ENCODE measurements at regions not wholly inside any gene's neighbourhood (a gene's known extent, or its start where the extent isn't known, plus 50 kb on each side); places are given as distances from the start of the nearest gene placed in this dataset.

DNA sequence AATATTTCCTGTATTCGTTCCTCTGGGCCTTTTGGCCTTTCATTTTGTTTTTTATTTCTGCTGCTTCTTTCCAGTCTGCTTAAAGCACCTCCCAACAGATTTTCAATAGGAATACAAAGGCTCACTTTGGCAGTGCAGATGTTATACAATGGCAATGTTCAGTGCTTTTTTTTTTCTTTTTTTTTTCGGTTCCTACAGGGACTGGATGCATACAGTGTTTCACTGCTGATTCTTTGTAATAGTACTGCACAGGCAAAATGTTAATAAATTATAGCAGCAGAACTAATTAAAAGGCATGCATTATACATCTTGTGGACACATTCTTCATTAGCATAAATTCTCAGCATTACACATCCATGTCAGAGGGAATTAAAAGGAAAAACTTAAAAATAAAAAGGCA is 356.6 kb upstream of the C9orf72 start:
- Histone ChIP-seq H2AK9ac (replicated peaks; ENCODE audit: low read depth, low read length, poor library complexity) (no peak overlapping the region), H3K9me3 (ENCODE audit: control insufficient read depth, insufficient read depth, low read length) (no peaks in the 10 kb centered on the region), H4K91ac (ENCODE audit: insufficient read depth, low read depth, low read length) (no peak overlapping the region), H2AK5ac (ENCODE audit: low read depth, low read length) (no peak overlapping the region), H3K79me1 (ENCODE audit: low read depth in 1 of 2, low read length in 2 of 2) (no peaks in the 10 kb centered on the region), H3K9ac (ENCODE audit: low read depth, low read length) (no peak overlapping the region), H3K27ac (ENCODE audit: insufficient read depth, low read length) (no peak overlapping the region), H3K56ac (ENCODE audit: extremely low read depth, insufficient read depth, low read length) (no peak overlapping the region), H4K5ac (ENCODE audit: low read depth, low read length) (no peak overlapping the region), H2BK5ac (ENCODE audit: low read depth, low read length, poor library complexity, severe bottlenecking) (no peak overlapping the region), H3K23ac (ENCODE audit: low read depth, low read length) (no peak overlapping the region), H3K36me3 (ENCODE audit: control insufficient read depth, insufficient read depth, low read length) (no peaks in the 10 kb centered on the region), H2AFZ (replicated peaks; ENCODE audit: low read length, poor library complexity) (no peak overlapping the region), H3K4me2 (ENCODE audit: low read depth, low read length) (no peak overlapping the region), H3K4ac (ENCODE audit: low read depth, low read length) (no peak overlapping the region), H3K4me1 (ENCODE audit: control insufficient read depth, insufficient read depth, low read length) (no peaks in the 10 kb centered on the region), H4K20me1 (ENCODE audit: insufficient read depth, low read length) (no peaks in the 10 kb centered on the region), H4K8ac (ENCODE audit: low read depth in 2 of 2, low read length in 2 of 2) (no peak overlapping the region), H3K18ac (ENCODE audit: low read depth, low read length) (no peak overlapping the region), H2BK15ac (ENCODE audit: low read depth, low read length) (no peak overlapping the region), H3K9me1 (ENCODE audit: insufficient read depth, low read length) (no peaks in the 10 kb centered on the region), H3K4me3 (ENCODE audit: insufficient read depth, low read depth, low read length) (no peak overlapping the region), H3K14ac (replicated peaks; ENCODE audit: low read depth, low read length) (no peak overlapping the region), H2BK20ac (ENCODE audit: low read depth, low read length) (no peak overlapping the region), H3K27me3 (ENCODE audit: control insufficient read depth, insufficient read depth, low read length) (no peaks in the 10 kb centered on the region), H2BK120ac (ENCODE audit: low read depth, low read length) (no peak overlapping the region)
- ATAC-seq (ENCODE audit: low read depth) (no peak), DNase-seq (no peak)
- ChIA-PET CTCF (no interaction called here), POLR2A (ENCODE audit: unreplicated experiment) (no interaction called here)
- no TSS peak for BruUV-seq (replicated peaks)
- intact Hi-C loops (cut with micrococcal nuclease) (no loop called here), dilution Hi-C loops (cut with HindIII; ENCODE audit: low sequenced_read_pairs, unreplicated experiment) (no loop called here), in situ Hi-C loops (cut with MboI; ENCODE audit: low sequenced_read_pairs) (no loop called here)
- no CpG with 5 or more reads among the region's 2 CpGs for WGBS, 2 experiments (ENCODE audit: extremely low coverage in 2 of 2, insufficient read length in 1 of 2)
- TF ChIP-seq, protein P1, sequence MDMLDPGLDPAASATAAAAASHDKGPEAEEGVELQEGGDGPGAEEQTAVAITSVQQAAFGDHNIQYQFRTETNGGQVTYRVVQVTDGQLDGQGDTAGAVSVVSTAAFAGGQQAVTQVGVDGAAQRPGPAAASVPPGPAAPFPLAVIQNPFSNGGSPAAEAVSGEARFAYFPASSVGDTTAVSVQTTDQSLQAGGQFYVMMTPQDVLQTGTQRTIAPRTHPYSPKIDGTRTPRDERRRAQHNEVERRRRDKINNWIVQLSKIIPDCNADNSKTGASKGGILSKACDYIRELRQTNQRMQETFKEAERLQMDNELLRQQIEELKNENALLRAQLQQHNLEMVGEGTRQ (IDR thresholded peaks at IDR 0.05; ENCODE audit: low read depth, low read length) = no peak
- TF ChIP-seq CHD1 (IDR thresholded peaks at IDR 0.05; ENCODE audit: low read depth, low read length) (no peak), RAD21 (IDR thresholded peaks at IDR 0.05; ENCODE audit: low read length) (no peak), FOS (IDR thresholded peaks at IDR 0.05; ENCODE audit: low read depth, low read length) (no peak), MXI1 (IDR thresholded peaks at IDR 0.05; ENCODE audit: borderline replicate concordance, low read depth, low read length) (no peak), MAFK (IDR thresholded peaks at IDR 0.05; ENCODE audit: low read depth, low read length) (no peak), CEBPB (IDR thresholded peaks at IDR 0.05; ENCODE audit: low read depth, low read length) (no peak), NFE2L2 (IDR thresholded peaks at IDR 0.05; ENCODE audit: low read depth, low read length) (no peak)
- TF ChIP-seq, protein P2, sequence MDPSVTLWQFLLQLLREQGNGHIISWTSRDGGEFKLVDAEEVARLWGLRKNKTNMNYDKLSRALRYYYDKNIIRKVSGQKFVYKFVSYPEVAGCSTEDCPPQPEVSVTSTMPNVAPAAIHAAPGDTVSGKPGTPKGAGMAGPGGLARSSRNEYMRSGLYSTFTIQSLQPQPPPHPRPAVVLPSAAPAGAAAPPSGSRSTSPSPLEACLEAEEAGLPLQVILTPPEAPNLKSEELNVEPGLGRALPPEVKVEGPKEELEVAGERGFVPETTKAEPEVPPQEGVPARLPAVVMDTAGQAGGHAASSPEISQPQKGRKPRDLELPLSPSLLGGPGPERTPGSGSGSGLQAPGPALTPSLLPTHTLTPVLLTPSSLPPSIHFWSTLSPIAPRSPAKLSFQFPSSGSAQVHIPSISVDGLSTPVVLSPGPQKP (IDR thresholded peaks at IDR 0.05; ENCODE audit: borderline replicate concordance, low read depth, low read length) = no peak
